HG02973 (cell line): ENCODE measurements at regions not wholly inside any gene's neighbourhood (a gene's known extent, or its start where the extent isn't known, plus 50 kb on each side); places are given as distances from the start of the nearest gene placed in this dataset.
"Not testable (repeated sequence)": the region's sequence is repeated elsewhere in the genome, so short reads cannot be mapped to it uniquely, and the experiment has no call there.

Source experiments
- ATAC-seq: cut with Tn5 transposase; IDR thresholded peaks from one replicate; pipeline ENCODE4 v1.9.1; 2021; ENCODE audit warnings: moderate library complexity; ENCODE audit not compliant: unreplicated experiment

DNA sequence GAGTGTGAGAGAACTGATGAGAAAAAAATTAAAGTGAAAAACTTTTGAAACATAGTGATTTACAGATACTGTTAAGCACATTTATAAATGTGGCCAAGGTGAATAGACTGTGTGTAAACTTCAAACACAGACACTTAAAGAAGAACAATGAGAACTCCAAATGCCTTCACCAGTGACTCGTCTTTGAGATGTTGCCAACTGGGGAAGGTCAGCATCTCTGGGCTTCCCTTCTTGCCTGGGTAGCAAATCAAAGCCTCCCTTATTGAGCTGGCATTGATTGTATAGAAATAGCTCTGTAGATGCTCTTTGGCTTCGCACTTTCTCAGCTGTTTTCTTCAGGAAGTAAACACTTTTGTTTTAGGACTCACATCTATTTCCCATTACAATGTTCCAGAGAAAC, 177.3 kb upstream of the SGCG start:
- ATAC-seq: no peak

- no peak for ATAC-seq
These were observed 173.4 kb upstream of the SGCG start for GRCh38 chr13:23007426-23007825.

DNA sequence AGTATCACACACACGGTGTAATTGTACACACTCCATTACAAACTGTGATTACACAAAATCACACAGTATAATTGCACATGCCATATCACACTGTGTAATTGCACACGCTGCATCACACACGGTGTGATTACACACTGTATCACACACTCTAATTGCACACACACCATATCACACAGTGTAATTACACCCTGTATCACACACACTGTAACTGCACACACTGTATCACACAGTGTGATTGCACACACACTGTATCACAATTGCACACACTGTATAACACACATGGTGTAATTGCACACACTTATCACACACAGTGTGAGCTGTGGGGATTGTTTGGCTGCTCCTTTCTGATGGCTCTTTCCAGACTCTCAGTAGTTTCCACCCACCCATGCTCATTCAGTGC, 162.6 kb upstream of the SGCG start:
- ATAC-seq: no peak

DNA sequence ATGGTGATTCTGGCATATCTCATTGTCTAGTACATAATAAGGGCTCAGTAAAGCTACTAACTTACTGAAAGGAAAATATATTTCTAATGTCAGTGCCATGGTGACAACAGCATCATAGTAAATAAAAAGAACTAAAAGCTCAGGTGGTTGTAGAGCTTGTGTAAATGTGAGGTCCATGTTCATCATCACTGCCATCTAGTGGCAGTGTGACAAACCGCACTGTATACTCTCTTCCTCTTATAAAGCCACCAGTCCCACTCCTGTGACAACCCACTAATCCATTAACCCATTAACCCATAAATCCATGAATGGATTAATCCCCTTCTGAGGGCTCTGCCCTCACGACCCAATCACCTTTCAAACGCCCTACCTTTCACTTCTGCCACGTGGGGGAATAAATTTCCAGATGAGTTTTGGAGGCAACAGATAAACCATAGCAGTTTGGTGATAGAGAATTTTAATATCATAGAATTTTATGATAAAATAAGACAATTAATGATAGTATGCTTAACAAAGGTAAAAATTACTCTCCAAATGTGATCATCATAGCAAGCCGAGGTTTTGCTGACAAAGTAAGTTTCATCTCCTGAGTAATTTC, 160.4 kb upstream of the SGCG start:
- peak; percentile 98 for ATAC-seq

- no peak for ATAC-seq
These were observed 158.9 kb upstream of the SGCG start for GRCh38 chr13:23021906-23022305.

GRCh38 chr13:23022704-23023103, 158.1 kb upstream of the SGCG start:
- no peak for ATAC-seq

DNA sequence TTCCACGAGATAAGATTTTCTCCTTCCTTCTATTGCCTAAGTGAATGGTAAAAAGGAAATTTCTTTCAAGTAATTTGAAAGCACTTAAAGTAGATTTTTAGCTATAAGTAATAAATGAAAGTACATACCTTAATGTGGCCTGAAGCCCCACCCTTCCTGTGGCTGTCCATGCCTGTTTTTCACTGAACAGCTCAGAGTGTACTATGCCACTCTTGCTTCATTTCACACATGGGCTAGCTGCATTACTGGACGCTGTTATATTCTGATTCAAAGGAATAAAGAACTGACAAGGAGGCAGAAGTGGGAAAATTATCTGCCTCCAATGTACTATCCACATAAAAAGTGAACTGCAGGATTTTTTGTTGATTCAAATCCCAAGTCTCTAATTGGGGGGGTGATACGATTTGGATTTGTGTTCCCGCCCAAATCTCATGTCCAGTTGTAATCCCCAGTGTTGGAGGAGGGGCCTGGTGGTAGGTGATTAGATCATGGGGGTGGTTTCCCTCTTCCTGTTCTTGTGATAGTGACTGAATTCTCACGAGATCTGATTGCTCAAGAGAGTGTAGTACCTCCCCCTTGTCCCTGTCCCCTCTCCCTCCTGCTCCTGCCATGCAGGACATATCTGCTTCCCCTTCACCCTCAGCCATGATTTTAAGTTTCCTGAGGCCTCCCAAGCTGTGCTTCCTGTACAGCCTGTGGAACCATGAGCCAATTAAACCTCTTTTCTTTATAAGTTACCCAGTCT, 154.7 kb upstream of the SGCG start:
- ATAC-seq: no peak

GRCh38 chr13:23039266-23039935, 141.4 kb upstream of the SGCG start:
- ATAC-seq: no peak

- no peak for ATAC-seq
These were observed 138.6 kb upstream of the SGCG start for GRCh38 chr13:23042181-23042580.

DNA sequence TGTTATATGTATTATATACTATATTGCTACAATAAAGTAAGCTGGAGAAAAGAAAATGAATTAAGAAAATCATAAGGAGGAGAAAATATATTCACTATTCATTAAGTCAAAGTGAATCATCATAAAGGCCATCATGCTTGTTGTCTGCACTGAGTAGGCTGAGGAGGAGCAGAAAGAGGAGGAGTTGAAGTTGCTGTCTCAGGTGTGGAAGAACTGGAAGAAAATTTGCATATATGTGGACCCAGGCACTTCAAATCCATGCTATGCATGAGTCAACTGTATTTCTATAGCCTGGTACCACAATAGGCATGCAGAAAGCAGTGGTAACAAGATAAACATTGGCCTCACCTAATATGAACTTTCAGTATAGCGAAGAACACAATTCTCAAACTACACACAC, 135.9 kb upstream of the SGCG start:
- no peak for ATAC-seq

GRCh38 chr13:23050126-23050525, 130.7 kb upstream of the SGCG start:
- no peak for ATAC-seq

DNA sequence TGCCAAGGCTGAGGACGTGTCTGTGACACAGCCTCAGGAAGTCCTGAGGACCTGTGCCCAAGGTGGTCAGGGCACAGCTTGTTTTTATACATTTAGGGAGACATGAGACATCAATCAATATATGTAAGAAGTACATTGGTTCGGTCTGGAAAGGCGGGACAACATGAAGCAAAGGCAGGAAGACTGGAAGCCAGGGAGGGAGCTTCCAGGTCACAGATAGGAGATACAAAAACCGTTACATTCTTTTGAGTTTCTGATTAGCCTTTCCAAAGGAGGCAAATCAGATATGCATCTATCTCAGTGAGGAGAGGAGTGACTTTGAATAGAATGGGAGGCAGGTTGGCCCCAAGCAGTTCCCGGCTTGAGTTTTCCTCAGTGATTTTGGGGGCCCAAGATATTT, 127.1 kb upstream of the SGCG start:
- not testable (repeated sequence) for ATAC-seq

GRCh38 chr13:23059173-23059572, 121.6 kb upstream of the SGCG start:
- no peak for ATAC-seq

DNA sequence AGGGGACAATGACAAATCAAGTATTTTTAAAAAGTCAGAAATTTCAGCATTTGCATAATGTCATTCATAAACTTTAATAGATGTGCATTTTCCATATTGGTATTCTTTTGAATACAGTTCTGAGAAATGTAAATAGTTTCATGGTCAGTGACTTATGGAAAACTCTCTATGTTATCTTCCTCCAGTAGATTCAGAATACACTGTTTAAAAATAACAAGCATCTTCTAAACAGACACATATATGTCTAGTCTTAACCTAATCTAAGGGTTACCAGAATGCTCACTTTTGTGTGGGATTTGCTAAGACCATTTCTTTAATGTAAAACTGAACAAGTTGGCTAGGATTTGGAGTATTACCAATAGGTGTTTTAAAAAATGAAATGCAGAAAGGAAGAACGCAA, 119.8 kb upstream of the SGCG start:
- no peak for ATAC-seq

GRCh38 chr13:23067129-23067528, 113.7 kb upstream of the SGCG start:
- no peak for ATAC-seq

DNA sequence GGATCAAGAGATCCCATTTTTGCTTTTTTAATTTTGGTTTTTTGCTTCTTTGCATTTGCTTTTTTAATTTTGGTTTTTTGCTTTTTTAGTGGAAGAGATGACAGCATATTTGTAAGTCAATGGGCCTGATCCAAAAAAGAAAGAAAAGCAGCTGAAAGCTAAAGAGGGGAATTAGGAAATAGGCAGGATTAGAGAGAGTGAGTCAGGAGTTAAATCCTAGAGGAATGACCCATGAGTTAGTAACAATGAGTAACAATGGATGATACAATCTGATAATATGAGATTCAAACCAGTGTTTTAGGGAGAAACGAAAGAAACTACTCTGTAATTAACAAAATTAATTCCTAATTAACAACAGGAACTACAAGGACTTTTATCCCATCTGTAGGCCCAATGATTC, 111.2 kb upstream of the SGCG start:
- ATAC-seq: no peak

DNA sequence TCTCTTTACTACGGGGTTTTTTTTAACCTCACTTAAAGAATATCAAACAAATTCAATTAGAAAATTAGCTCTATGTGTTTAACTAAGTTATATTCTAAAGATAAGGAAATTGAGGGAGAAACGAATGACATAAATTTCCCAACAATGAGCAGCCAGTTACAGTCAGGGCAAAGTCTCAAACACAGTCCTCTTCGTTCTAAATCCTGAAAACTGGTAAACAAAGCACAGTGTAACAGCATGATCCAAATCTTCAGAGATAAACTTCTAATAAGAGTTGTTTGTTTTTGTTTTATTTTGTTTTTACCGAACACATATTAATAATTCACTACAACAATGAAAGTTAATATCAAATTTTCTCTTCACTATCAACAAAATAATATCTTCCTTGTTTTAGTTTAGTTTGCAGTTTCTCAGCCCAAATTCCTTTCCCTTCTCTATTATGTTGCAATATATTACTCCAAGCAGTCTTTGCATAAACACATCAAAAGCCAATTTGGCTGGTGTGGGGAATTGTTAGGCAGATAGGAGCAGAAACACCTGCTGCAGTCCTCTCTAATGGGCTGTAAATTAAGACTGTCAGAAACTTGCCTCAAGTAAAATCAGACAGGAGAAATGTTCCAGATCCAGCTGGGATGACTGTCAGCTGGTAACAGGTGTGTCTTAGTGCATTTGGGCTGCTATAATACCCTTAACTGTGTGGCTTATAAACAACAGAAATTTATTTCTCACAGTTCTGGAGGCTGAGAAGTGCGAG, 106.5 kb upstream of the SGCG start:
- ATAC-seq: no peak

DNA sequence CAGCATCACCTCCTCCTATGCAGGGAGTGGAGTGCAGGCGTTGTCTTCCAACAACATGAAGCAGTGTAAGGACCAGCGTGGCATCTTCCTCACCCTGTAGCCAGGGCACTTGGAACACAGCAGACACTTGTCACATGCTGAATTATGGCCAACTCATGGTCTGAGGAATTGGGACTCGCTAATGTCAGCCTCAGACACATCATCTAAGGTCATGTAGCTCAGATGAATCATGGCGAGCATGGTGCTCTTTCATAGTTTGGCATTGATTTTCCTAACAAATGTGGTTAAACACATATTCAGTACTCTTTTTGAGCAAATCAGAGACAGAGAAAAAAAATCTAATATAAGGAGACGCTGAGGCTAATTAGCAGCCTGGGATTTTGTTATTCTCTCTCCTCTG, 99.6 kb upstream of the SGCG start:
- no peak for ATAC-seq

GRCh38 chr13:23081901-23082300, 98.9 kb upstream of the SGCG start:
- no peak for ATAC-seq

DNA sequence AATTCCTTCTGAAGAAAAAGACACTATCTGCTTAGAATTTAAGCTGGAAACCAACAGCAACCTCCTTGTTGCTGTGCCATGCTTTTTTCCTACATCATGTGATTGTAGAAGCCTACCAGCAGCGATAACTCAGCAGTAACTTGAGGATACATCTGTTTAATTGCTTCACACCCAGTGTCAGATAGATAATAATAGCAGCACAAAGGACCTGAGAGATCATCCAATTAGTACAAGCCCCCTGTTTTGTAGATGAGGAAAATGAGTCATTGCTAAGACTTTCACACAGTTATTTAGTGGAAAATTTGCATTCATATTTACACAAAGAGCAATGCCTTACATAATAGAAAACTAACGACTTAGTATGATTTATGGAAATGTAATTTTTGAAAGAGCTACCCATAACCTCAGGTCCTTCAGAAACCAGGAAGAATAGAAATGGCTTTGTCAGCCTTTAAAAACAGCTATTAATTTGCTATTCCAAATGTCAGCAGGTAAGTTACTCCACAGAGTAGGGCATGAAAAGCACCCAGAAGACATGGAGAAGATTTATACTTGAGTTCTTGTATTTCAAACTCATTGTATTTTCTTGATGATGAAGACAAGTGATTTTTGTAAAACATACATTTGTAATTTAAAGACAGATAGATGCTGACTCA, 93.7 kb upstream of the SGCG start:
- no peak for ATAC-seq

DNA sequence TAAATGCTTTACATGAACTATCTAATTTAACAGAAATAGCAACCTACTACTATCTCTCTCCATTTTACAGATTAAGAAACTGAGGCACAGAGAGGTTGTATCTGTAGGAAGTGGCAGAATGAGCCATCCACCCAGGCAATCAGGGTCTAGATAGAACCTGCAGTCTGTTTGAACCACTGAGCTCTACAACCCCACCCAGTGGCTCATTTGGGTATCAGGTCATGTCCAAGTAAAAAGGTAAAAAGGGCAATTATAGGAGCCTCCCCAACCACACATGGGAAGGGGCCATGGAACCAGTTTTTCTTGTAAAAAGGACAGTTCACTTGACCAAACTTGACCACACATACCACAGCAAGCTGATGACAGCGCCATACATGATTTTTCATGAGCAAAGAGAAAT, 92.9 kb upstream of the SGCG start:
- no peak for ATAC-seq
